HCT116 (cell line): ENCODE measurements at regions not wholly inside any gene's neighbourhood (a gene's known extent, or its start where the extent isn't known, plus 50 kb on each side); places are given as distances from the start of the nearest gene placed in this dataset.

Experiments used
- ATAC-seq: fragments of 200-7000 bp; cut with Tn5 transposase; 2 replicates; pipeline ENCODE4 v1.9.1; 2020; ENCODE audit warnings: mild to moderate bottlenecking, moderate library complexity
- BruUV-seq: library from RNA; stranded (reverse); fragments of 400-500 nt; replicated peaks from 2 replicates; lab custom pipeline; 2021; lab: Mats Ljungman, UMichigan
- CTCF ChIA-PET: fragments of 300-600 bp; sonication (Branson Sonifier 250); formaldehyde crosslinking; loops from one replicate; lab custom pipeline; 2021; ENCODE audit warnings: antibody characterized with exemption; lab: Charles Lee
- POLR2A ChIA-PET: fragments of 300-600, 350-600 bp; sonication (Branson Sonifier 250); formaldehyde crosslinking; loops from one replicate; lab custom pipeline; 2021; ENCODE audit warnings: antibody characterized with exemption; lab: Charles Lee
- RAD21 ChIA-PET, 2 experiments: fragments of 300-600 bp; sonication (Branson Sonifier 250); formaldehyde crosslinking; loops; one replicate each; lab custom pipeline; 2023; ENCODE audit warnings: low total read pairs in 2 of 2; ENCODE audit not compliant: uncharacterized antibody in 2 of 2, unreplicated experiment in 2 of 2, low non-redundant PET in 1 of 2; lab: Charles Lee
- DNase-seq: peaks from one replicate; pipeline ENCODE4 v3.0.0-alpha.2; 2010; ENCODE audit warnings: low read depth, low spot score
- H2AFZ ChIP-seq: fragments of 200-600 bp; shearing (Covaris generic), sonication (generic); 2 replicates; pipeline ENCODE4 v1.6.1; 2017; ENCODE audit warnings: low read depth, mixed run types, mixed read lengths, antibody characterized with exemption, low read length; ENCODE audit not compliant: poor library complexity, severe bottlenecking
- H3K27ac ChIP-seq: 2 replicates; pipeline ENCODE4 v1.5.1; 2012; ENCODE audit warnings: low read depth, low read length
- H3K27me3 ChIP-seq: fragments of 200-600 bp; sonication (generic); 2 replicates; pipeline ENCODE4 v1.6.1; 2016; ENCODE audit warnings: mixed run types, low read length, mixed read lengths; ENCODE audit not compliant: insufficient read depth
- H3K36me3 ChIP-seq, 2 experiments: fragments of 200-500 bp in 1 of 2; fragments of 200-600 bp in 1 of 2; sonication (Bioruptor generic) in 1 of 2; sonication (generic) in 1 of 2; 2 replicates each; pipeline versions ENCODE4 v1.5.1 to v1.6.1; 2014 to 2016; ENCODE audit warnings: low read length in 2 of 2, inconsistent platforms in 1 of 2, mixed read lengths in 1 of 2, mixed run types in 1 of 2; ENCODE audit not compliant: insufficient read depth in 2 of 2, control insufficient read depth in 1 of 2
- H3K4me1 ChIP-seq, 2 experiments: fragments of 200-600 bp in 1 of 2; sonication (generic) in 1 of 2; 2 replicates each; pipeline versions ENCODE4 v1.5.1 to v1.6.1; 2012 to 2017; ENCODE audit warnings: low read length in 2 of 2, inconsistent platforms in 1 of 2, mild to moderate bottlenecking in 1 of 2, mixed read lengths in 1 of 2, mixed run types in 1 of 2, moderate library complexity in 1 of 2; ENCODE audit not compliant: insufficient read depth in 2 of 2, control insufficient read depth in 1 of 2
- H3K4me2 ChIP-seq: fragments of 200-600 bp; sonication (generic); 2 replicates; pipeline ENCODE4 v1.6.1; 2017; ENCODE audit warnings: mixed run types, low read length, mixed read lengths
- H3K4me3 ChIP-seq, 2 experiments: fragments of 200-600 bp in 1 of 2; sonication (generic) in 1 of 2; replicated peaks in 1 of 2; 2 replicates each; pipeline ENCODE4 v1.5.1; 2011 to 2016; ENCODE audit warnings: low read length in 2 of 2, control low read depth in 1 of 2, low read depth in 1 of 2, mild to moderate bottlenecking in 1 of 2, mixed read lengths in 1 of 2, mixed run types in 1 of 2
- H3K79me2 ChIP-seq: fragments of 200-600 bp; sonication (generic); 2 replicates; pipeline ENCODE4 v1.6.1; 2017; ENCODE audit warnings: mild to moderate bottlenecking, mixed run types, low read length, moderate library complexity, mixed read lengths; ENCODE audit not compliant: insufficient read depth
- H3K9ac ChIP-seq: fragments of 200-600 bp; sonication (generic); 2 replicates; pipeline ENCODE4 v1.6.1; 2016; ENCODE audit warnings: low read length, mixed read lengths
- H3K9me2 ChIP-seq: fragments of 200-600 bp; sonication (generic), shearing (Covaris generic); 2 replicates; pipeline ENCODE4 v1.6.1; 2017; ENCODE audit warnings: mixed run types, mild to moderate bottlenecking, moderate library complexity; ENCODE audit not compliant: insufficient read depth
- H3K9me3 ChIP-seq, 2 experiments: fragments of 200-500 bp in 1 of 2; fragments of 200-600 bp in 1 of 2; sonication (Bioruptor generic) in 1 of 2; sonication (generic) in 1 of 2; 2 replicates each; pipeline ENCODE4 v1.6.1; 2014 to 2017; ENCODE audit warnings: low read length in 2 of 2, mixed read lengths in 2 of 2, inconsistent platforms in 1 of 2, low read depth in 1 of 2, mild to moderate bottlenecking in 1 of 2, mixed run types in 1 of 2, moderate library complexity in 1 of 2; ENCODE audit not compliant: control insufficient read depth in 1 of 2, insufficient read depth in 1 of 2
- H4K20me1 ChIP-seq: fragments of 200-600 bp; sonication (generic), shearing (Covaris generic); 2 replicates; pipeline ENCODE4 v1.6.1; 2017; ENCODE audit warnings: mixed run types, mild to moderate bottlenecking, moderate library complexity; ENCODE audit not compliant: insufficient read depth
- ATF3 ChIP-seq: IDR thresholded peaks from 2 replicates; pipeline ENCODE4 v1.6.1; 2012
- CBX3 ChIP-seq: IDR thresholded peaks from 2 replicates; pipeline ENCODE4 v1.6.1; 2012; ENCODE audit warnings: low read depth
- EGR1 ChIP-seq: IDR thresholded peaks from 2 replicates; pipeline ENCODE4 v1.6.1; 2012; ENCODE audit warnings: low read depth
- ELF1 ChIP-seq: IDR thresholded peaks from 2 replicates; pipeline ENCODE4 v1.6.1; 2012; ENCODE audit warnings: low read depth, borderline replicate concordance
- EZH2 ChIP-seq: fragments of 200-600 bp; sonication (generic); IDR thresholded peaks from 2 replicates; pipeline ENCODE4 v1.6.1; 2017; ENCODE audit warnings: antibody characterized with exemption, mixed run types
- EZH2phosphoT487 ChIP-seq: fragments of 200-600 bp; IDR thresholded peaks from 2 replicates; pipeline ENCODE4 v1.6.1; 2018; ENCODE audit warnings: antibody characterized with exemption, borderline replicate concordance
- FOSL1 ChIP-seq: IDR thresholded peaks from 2 replicates; pipeline ENCODE4 v1.6.1; 2012; ENCODE audit warnings: low read depth
- JUND ChIP-seq: IDR thresholded peaks from 2 replicates; pipeline ENCODE4 v1.6.1; 2012
- POLR2A ChIP-seq: IDR thresholded peaks from 2 replicates; pipeline ENCODE4 v1.7.0; 2011; ENCODE audit warnings: borderline replicate concordance; ENCODE audit not compliant: insufficient read depth, insufficient read length; ENCODE audit errors: extremely low read depth
- POLR2AphosphoS5 ChIP-seq: IDR thresholded peaks from 2 replicates; pipeline ENCODE4 v1.6.1; 2011; ENCODE audit warnings: mild to moderate bottlenecking, low read depth, low read length, moderate library complexity
- SP1 ChIP-seq: IDR thresholded peaks from 2 replicates; pipeline ENCODE4 v1.6.1; 2012; ENCODE audit warnings: low read depth
- TCF7L2 ChIP-seq: IDR thresholded peaks from 2 replicates; pipeline ENCODE4 v1.7.0; 2011; ENCODE audit warnings: borderline replicate concordance, inconsistent platforms; ENCODE audit not compliant: insufficient read depth, insufficient read length; ENCODE audit errors: extremely low read depth
- ZFX ChIP-seq: fragments of 450-650 bp; IDR thresholded peaks from 2 replicates; pipeline ENCODE4 v1.6.1; 2017
- intact Hi-C: fragments of 100-400 bp; cut with micrococcal nuclease; formaldehyde crosslinking; loops from 2 replicates; pipeline ENCODE4 v1.10.0; 2022
- TF ChIP-seq, protein P1 (sequence below), 3 experiments: fragments of 200-600 bp in 1 of 3; sonication (generic) in 1 of 3; IDR thresholded peaks in 2 of 3; conservative IDR thresholded peaks in 1 of 3; 2 replicates each; pipeline ENCODE4 v1.5.1; 2012 to 2017; ENCODE audit warnings: low read depth in 2 of 3, low read length in 2 of 3, antibody characterized with exemption in 1 of 3, borderline replicate concordance in 1 of 3, control low read depth in 1 of 3, mild to moderate bottlenecking in 1 of 3, mixed read lengths in 1 of 3, mixed run types in 1 of 3, moderate library complexity in 1 of 3; ENCODE audit not compliant: insufficient read depth in 1 of 3
- TF ChIP-seq, protein P2 (sequence below): IDR thresholded peaks from 2 replicates; pipeline ENCODE4 v1.6.1; 2012
- TF ChIP-seq, protein P3 (sequence below): IDR thresholded peaks from 2 replicates; pipeline ENCODE4 v1.6.1; 2012; ENCODE audit warnings: low read depth

- CTCF ChIA-PET, result no interaction called here
These were observed 68.7 kb downstream of the RHOB start for GRCh38 chr2:20515290-20516220.

More at GRCh38 chr2:20515290-20516220, 68.7 kb downstream of the RHOB start:
- Histone ChIP-seq H2AFZ (peak overlapping the region; percentile 16), H3K4me3 (peak overlapping the region in 1 of 2 experiments; percentile 43; a peak in 1 of 4 replicates), H3K9ac (peak overlapping the region; percentile 43; the same call in 1 of the 2 replicates), H3K79me2 (no peaks in the 10 kb centered on the region), H4K20me1 (no peaks in the 10 kb centered on the region), H3K36me3 (no peaks in the 10 kb centered on the region), H3K27me3 (no peaks in the 10 kb centered on the region), H3K27ac (peak overlapping the region; percentile 10; the same call in 1 of the 2 replicates), H3K9me3 (no peaks in the 10 kb centered on the region), H3K9me2 (no peaks in the 10 kb centered on the region), H3K4me2 (peak overlapping the region; percentile 79), H3K4me1 (peaks cover 14 to 43% of the 10 kb centered on the region in 2 experiments)
- POLR2A ChIA-PET, result no interaction called here
- RAD21 ChIA-PET, result no interaction called here
- intact Hi-C loops, result no loop called here
- DNase-seq (no peak), ATAC-seq (peak; percentile 13; the same call in 1 of the 2 replicates)
- BruUV-seq, result no TSS peak
- no peak for TF ChIP-seq EZH2phosphoT487
- TF ChIP-seq, protein P1, sequence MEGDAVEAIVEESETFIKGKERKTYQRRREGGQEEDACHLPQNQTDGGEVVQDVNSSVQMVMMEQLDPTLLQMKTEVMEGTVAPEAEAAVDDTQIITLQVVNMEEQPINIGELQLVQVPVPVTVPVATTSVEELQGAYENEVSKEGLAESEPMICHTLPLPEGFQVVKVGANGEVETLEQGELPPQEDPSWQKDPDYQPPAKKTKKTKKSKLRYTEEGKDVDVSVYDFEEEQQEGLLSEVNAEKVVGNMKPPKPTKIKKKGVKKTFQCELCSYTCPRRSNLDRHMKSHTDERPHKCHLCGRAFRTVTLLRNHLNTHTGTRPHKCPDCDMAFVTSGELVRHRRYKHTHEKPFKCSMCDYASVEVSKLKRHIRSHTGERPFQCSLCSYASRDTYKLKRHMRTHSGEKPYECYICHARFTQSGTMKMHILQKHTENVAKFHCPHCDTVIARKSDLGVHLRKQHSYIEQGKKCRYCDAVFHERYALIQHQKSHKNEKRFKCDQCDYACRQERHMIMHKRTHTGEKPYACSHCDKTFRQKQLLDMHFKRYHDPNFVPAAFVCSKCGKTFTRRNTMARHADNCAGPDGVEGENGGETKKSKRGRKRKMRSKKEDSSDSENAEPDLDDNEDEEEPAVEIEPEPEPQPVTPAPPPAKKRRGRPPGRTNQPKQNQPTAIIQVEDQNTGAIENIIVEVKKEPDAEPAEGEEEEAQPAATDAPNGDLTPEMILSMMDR (IDR thresholded peaks at IDR 0.05 in 2 of 3, conservative IDR thresholded peaks at IDR 0.05 in 1 of 3; ENCODE audit: borderline replicate concordance in 1 of 3, insufficient read depth in 1 of 3, low read depth in 2 of 3, low read length in 2 of 3), result no peak
- TF ChIP-seq CBX3, result no peak
- no peak for TF ChIP-seq TCF7L2
- TF ChIP-seq SP1, result no peak; the same call in 1 of the 2 replicates
- TF ChIP-seq FOSL1, result no peak
- no peak for TF ChIP-seq ZFX
- TF ChIP-seq POLR2AphosphoS5, result no peak
- TF ChIP-seq ATF3, result no peak
- TF ChIP-seq EZH2, result no peak
- no peak for TF ChIP-seq ELF1
- TF ChIP-seq, protein P2, sequence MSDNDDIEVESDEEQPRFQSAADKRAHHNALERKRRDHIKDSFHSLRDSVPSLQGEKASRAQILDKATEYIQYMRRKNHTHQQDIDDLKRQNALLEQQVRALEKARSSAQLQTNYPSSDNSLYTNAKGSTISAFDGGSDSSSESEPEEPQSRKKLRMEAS, result no peak
- TF ChIP-seq, protein P3, sequence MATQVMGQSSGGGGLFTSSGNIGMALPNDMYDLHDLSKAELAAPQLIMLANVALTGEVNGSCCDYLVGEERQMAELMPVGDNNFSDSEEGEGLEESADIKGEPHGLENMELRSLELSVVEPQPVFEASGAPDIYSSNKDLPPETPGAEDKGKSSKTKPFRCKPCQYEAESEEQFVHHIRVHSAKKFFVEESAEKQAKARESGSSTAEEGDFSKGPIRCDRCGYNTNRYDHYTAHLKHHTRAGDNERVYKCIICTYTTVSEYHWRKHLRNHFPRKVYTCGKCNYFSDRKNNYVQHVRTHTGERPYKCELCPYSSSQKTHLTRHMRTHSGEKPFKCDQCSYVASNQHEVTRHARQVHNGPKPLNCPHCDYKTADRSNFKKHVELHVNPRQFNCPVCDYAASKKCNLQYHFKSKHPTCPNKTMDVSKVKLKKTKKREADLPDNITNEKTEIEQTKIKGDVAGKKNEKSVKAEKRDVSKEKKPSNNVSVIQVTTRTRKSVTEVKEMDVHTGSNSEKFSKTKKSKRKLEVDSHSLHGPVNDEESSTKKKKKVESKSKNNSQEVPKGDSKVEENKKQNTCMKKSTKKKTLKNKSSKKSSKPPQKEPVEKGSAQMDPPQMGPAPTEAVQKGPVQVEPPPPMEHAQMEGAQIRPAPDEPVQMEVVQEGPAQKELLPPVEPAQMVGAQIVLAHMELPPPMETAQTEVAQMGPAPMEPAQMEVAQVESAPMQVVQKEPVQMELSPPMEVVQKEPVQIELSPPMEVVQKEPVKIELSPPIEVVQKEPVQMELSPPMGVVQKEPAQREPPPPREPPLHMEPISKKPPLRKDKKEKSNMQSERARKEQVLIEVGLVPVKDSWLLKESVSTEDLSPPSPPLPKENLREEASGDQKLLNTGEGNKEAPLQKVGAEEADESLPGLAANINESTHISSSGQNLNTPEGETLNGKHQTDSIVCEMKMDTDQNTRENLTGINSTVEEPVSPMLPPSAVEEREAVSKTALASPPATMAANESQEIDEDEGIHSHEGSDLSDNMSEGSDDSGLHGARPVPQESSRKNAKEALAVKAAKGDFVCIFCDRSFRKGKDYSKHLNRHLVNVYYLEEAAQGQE, result no peak
- no peak for TF ChIP-seq JUND
- no peak for TF ChIP-seq POLR2A
- no peak for TF ChIP-seq EGR1
